ENCODE measurements at regions not wholly inside any gene's neighbourhood (a gene's known extent, or its start where the extent isn't known, plus 50 kb on each side); places are given as distances from the start of the nearest gene placed in this dataset.

- TF ChIP-seq, protein P1, sequence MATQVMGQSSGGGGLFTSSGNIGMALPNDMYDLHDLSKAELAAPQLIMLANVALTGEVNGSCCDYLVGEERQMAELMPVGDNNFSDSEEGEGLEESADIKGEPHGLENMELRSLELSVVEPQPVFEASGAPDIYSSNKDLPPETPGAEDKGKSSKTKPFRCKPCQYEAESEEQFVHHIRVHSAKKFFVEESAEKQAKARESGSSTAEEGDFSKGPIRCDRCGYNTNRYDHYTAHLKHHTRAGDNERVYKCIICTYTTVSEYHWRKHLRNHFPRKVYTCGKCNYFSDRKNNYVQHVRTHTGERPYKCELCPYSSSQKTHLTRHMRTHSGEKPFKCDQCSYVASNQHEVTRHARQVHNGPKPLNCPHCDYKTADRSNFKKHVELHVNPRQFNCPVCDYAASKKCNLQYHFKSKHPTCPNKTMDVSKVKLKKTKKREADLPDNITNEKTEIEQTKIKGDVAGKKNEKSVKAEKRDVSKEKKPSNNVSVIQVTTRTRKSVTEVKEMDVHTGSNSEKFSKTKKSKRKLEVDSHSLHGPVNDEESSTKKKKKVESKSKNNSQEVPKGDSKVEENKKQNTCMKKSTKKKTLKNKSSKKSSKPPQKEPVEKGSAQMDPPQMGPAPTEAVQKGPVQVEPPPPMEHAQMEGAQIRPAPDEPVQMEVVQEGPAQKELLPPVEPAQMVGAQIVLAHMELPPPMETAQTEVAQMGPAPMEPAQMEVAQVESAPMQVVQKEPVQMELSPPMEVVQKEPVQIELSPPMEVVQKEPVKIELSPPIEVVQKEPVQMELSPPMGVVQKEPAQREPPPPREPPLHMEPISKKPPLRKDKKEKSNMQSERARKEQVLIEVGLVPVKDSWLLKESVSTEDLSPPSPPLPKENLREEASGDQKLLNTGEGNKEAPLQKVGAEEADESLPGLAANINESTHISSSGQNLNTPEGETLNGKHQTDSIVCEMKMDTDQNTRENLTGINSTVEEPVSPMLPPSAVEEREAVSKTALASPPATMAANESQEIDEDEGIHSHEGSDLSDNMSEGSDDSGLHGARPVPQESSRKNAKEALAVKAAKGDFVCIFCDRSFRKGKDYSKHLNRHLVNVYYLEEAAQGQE (IDR thresholded peaks at IDR 0.05; ENCODE audit: borderline replicate concordance in 1 of 2, low read depth in 1 of 2, low read length in 2 of 2), result no peak
- no peak for TF ChIP-seq TGIF2 (CRISPR knock-in tag; IDR thresholded peaks at IDR 0.05)
- no peak for TF ChIP-seq SRSF9 (IDR thresholded peaks at IDR 0.05; ENCODE audit: borderline replicate concordance, insufficient read depth, low read depth, low read length, poor library complexity, severe bottlenecking)
- no peak for TF ChIP-seq NFIC (IDR thresholded peaks at IDR 0.05; ENCODE audit: low read length)
- no peak for TF ChIP-seq TCF7L2 (IDR thresholded peaks at IDR 0.05; ENCODE audit: low read depth, low read length)
- TF ChIP-seq, protein P2, sequence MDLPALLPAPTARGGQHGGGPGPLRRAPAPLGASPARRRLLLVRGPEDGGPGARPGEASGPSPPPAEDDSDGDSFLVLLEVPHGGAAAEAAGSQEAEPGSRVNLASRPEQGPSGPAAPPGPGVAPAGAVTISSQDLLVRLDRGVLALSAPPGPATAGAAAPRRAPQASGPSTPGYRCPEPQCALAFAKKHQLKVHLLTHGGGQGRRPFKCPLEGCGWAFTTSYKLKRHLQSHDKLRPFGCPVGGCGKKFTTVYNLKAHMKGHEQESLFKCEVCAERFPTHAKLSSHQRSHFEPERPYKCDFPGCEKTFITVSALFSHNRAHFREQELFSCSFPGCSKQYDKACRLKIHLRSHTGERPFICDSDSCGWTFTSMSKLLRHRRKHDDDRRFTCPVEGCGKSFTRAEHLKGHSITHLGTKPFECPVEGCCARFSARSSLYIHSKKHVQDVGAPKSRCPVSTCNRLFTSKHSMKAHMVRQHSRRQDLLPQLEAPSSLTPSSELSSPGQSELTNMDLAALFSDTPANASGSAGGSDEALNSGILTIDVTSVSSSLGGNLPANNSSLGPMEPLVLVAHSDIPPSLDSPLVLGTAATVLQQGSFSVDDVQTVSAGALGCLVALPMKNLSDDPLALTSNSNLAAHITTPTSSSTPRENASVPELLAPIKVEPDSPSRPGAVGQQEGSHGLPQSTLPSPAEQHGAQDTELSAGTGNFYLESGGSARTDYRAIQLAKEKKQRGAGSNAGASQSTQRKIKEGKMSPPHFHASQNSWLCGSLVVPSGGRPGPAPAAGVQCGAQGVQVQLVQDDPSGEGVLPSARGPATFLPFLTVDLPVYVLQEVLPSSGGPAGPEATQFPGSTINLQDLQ (CRISPR knock-in tag; IDR thresholded peaks at IDR 0.05), result no peak
- no peak for TF ChIP-seq ZBTB2 (CRISPR knock-in tag; IDR thresholded peaks at IDR 0.05; ENCODE audit: low read depth)
- TF ChIP-seq, protein P3, sequence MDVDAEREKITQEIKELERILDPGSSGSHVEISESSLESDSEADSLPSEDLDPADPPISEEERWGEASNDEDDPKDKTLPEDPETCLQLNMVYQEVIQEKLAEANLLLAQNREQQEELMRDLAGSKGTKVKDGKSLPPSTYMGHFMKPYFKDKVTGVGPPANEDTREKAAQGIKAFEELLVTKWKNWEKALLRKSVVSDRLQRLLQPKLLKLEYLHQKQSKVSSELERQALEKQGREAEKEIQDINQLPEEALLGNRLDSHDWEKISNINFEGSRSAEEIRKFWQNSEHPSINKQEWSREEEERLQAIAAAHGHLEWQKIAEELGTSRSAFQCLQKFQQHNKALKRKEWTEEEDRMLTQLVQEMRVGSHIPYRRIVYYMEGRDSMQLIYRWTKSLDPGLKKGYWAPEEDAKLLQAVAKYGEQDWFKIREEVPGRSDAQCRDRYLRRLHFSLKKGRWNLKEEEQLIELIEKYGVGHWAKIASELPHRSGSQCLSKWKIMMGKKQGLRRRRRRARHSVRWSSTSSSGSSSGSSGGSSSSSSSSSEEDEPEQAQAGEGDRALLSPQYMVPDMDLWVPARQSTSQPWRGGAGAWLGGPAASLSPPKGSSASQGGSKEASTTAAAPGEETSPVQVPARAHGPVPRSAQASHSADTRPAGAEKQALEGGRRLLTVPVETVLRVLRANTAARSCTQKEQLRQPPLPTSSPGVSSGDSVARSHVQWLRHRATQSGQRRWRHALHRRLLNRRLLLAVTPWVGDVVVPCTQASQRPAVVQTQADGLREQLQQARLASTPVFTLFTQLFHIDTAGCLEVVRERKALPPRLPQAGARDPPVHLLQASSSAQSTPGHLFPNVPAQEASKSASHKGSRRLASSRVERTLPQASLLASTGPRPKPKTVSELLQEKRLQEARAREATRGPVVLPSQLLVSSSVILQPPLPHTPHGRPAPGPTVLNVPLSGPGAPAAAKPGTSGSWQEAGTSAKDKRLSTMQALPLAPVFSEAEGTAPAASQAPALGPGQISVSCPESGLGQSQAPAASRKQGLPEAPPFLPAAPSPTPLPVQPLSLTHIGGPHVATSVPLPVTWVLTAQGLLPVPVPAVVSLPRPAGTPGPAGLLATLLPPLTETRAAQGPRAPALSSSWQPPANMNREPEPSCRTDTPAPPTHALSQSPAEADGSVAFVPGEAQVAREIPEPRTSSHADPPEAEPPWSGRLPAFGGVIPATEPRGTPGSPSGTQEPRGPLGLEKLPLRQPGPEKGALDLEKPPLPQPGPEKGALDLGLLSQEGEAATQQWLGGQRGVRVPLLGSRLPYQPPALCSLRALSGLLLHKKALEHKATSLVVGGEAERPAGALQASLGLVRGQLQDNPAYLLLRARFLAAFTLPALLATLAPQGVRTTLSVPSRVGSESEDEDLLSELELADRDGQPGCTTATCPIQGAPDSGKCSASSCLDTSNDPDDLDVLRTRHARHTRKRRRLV (CRISPR knock-in tag; IDR thresholded peaks at IDR 0.05), result no peak
- no peak for TF ChIP-seq TBP (CRISPR knock-in tag; IDR thresholded peaks at IDR 0.05)
- no peak for TF ChIP-seq FOXJ3 (CRISPR knock-in tag; IDR thresholded peaks at IDR 0.05; ENCODE audit: borderline replicate concordance)
- no peak for TF ChIP-seq ZNF432 (CRISPR knock-in tag; IDR thresholded peaks at IDR 0.05; ENCODE audit: borderline replicate concordance)
Observed at GRCh38 chr4:180721356-180721755, 1521.8 kb upstream of the TENM3 start.

Measured in HepG2 (cell line).